ENCODE measurements at regions not wholly inside any gene's neighbourhood (a gene's known extent, or its start where the extent isn't known, plus 50 kb on each side); places are given as distances from the start of the nearest gene placed in this dataset.

GRCh38 chr12:84594157-84594556 lies 318.4 kb downstream of the SLC6A15 start:
- DNase-seq = no peak

- DNase-seq = no peak
Observed at GRCh38 chr12:84585776-84586395, 326.7 kb downstream of the SLC6A15 start.

- DNase-seq = no peak
Observed at GRCh38 chr12:84572196-84572595, 340.4 kb downstream of the SLC6A15 start.

GRCh38 chr12:84562331-84562730 lies 350.3 kb downstream of the SLC6A15 start:
- no peak for DNase-seq

GRCh38 chr12:84561351-84561750 lies 351.2 kb downstream of the SLC6A15 start:
- DNase-seq = no peak

- DNase-seq = no peak
Observed at GRCh38 chr12:84554199-84554723, 358.3 kb downstream of the SLC6A15 start.

- DNase-seq = no peak
Observed at GRCh38 chr12:84553331-84554117, 359.1 kb downstream of the SLC6A15 start.

- DNase-seq = no peak
Observed at GRCh38 chr12:84551373-84551772, 361.2 kb downstream of the SLC6A15 start.

GRCh38 chr12:84550518-84550917 lies 362.1 kb downstream of the SLC6A15 start:
- no peak for DNase-seq

GRCh38 chr12:84542289-84542688 lies 370.3 kb downstream of the SLC6A15 start:
- no peak for DNase-seq

- no peak for DNase-seq
Observed at GRCh38 chr12:84537666-84538065, 374.9 kb downstream of the SLC6A15 start.

GRCh38 chr12:84512751-84513150 lies 399.8 kb downstream of the SLC6A15 start:
- DNase-seq = no peak

GRCh38 chr12:84508851-84509260 lies 403.7 kb downstream of the SLC6A15 start:
- DNase-seq = no peak

GRCh38 chr12:84507956-84508850 lies 404.4 kb downstream of the SLC6A15 start:
- no peak for DNase-seq

GRCh38 chr12:84506282-84506681 lies 406.3 kb downstream of the SLC6A15 start:
- DNase-seq = no peak

GRCh38 chr12:84502907-84503787 lies 409.5 kb downstream of the SLC6A15 start:
- peak; percentile 18 for DNase-seq

- DNase-seq = no peak
Observed at GRCh38 chr12:84502180-84502860, 410.3 kb downstream of the SLC6A15 start.

- DNase-seq = no peak
Observed at GRCh38 chr12:84497819-84498218, 414.8 kb downstream of the SLC6A15 start.

GRCh38 chr12:84495711-84496110 lies 416.9 kb downstream of the SLC6A15 start:
- no peak for DNase-seq

- DNase-seq = no peak
Observed at GRCh38 chr12:84492351-84492883, 420.2 kb downstream of the SLC6A15 start.

- no peak for DNase-seq
Observed at GRCh38 chr12:84484798-84485197, 427.8 kb downstream of the SLC6A15 start.
